ENCODE measurements at regions not wholly inside any gene's neighbourhood (a gene's known extent, or its start where the extent isn't known, plus 50 kb on each side); places are given as distances from the start of the nearest gene placed in this dataset.

DNA sequence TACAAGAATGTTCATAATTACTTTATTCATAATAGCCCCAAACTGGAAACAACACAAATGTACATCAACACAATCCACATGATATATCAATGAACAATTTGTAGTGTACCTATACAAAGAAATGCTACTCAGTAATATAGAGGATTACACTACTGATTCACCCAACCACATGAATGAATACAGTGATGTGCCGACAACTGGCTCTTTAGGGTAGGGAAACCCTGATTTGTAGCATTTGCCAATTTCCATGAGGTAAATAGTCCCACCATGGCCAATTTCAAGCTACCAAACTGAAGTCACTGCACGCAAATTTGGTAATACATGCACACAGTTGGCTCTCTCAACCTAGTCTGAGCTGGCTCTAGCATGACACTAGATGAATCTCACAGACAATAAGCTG, 190.4 kb upstream of the KRR1 start:
- DNase-seq (ENCODE audit: low spot score in 2 of 2) = no peak

DNA sequence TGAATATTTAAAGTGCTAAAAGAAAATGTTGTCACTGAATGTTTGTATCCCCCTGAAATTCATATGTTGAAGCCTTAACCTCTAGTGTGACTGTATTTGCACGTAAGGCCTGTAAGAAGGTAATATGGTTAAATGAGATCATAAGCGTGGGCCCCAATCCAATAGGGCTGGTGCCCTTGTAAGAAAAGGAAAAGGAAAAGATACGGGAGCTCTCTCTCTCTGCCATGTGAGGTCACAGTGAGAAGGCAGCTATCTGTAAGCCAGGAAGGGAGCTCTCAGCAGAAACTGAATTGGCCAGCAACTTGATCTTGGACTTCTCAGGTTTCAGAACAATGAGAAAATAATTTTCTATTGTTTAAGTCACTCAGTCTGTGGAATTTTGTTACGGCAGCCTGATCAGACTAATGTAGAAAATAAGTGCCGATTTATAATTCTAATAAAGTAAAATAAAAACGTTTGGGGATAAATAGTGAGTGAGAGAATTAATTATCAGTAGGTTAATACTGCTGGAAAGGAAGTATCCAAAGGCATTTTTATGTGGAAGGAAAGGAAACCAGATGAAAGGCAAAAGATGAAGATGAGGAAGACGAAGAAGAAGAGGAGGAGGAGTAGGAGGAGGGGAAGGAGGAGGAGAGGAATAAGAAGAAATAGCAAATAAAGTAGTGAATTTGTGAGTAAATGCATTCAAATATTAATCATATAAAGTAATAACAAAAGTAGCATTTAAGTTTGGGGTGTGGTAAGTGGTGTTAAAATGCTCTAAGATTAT, 188.5 kb upstream of the KRR1 start:
- H3K27ac ChIP-seq = no peak overlapping the region
- 65 to 71% methylated on average over 7 of the region's 7 CpGs for WGBS, 2 donors
- no peak for TF ChIP-seq EP300 (IDR thresholded peaks at IDR 0.05)
- no peak for TF ChIP-seq POLR2A (IDR thresholded peaks at IDR 0.05)
- TF ChIP-seq, protein P1, sequence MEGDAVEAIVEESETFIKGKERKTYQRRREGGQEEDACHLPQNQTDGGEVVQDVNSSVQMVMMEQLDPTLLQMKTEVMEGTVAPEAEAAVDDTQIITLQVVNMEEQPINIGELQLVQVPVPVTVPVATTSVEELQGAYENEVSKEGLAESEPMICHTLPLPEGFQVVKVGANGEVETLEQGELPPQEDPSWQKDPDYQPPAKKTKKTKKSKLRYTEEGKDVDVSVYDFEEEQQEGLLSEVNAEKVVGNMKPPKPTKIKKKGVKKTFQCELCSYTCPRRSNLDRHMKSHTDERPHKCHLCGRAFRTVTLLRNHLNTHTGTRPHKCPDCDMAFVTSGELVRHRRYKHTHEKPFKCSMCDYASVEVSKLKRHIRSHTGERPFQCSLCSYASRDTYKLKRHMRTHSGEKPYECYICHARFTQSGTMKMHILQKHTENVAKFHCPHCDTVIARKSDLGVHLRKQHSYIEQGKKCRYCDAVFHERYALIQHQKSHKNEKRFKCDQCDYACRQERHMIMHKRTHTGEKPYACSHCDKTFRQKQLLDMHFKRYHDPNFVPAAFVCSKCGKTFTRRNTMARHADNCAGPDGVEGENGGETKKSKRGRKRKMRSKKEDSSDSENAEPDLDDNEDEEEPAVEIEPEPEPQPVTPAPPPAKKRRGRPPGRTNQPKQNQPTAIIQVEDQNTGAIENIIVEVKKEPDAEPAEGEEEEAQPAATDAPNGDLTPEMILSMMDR (IDR thresholded peaks at IDR 0.05) = no peak

More for the DNA sequence above, 190.4 kb upstream of the KRR1 start:
- Histone ChIP-seq H3K9me3 (no peaks in the 10 kb centered on the region), H3K4me3 (no peak overlapping the region), H3K36me3 (no peaks in the 10 kb centered on the region), H3K27me3 (no peaks in the 10 kb centered on the region), H3K4me1 (peaks cover 0 to 15% (median 4%) of the 10 kb centered on the region in 4 donors), H3K27ac (no peak overlapping the region)
- WGBS, 2 donors = 85 to 100% methylated on average over 2 of the region's 2 CpGs
- TF ChIP-seq POLR2A (IDR thresholded peaks at IDR 0.05) = no peak
- TF ChIP-seq, protein P1 (IDR thresholded peaks at IDR 0.05) = no peak
- TF ChIP-seq EP300 (IDR thresholded peaks at IDR 0.05) = no peak

DNA sequence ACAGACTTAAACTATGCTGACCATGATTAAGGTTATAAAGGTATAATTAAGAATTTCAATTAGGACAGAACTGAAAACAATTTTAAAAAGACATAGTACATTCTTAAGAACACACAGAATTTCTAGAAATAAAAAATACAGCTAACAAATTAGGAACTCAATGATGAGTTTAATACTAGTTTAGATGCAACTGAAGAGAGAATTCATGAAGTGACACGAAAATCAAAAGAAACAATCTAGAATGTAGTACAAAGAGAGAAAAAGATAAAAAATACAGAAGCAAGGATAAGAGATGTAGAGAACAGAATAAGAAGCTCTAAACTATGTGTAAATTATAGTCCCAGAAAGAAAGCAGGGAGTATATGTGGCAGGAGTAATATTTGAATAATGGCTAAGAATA, 187.8 kb upstream of the KRR1 start:
- DNase-seq (ENCODE audit: low spot score in 2 of 2) = no peak
- Histone ChIP-seq H3K4me1 (no peaks in the 10 kb centered on the region), H3K4me3 (no peak overlapping the region), H3K9me3 (no peaks in the 10 kb centered on the region), H3K36me3 (no peaks in the 10 kb centered on the region), H3K27ac (no peak overlapping the region), H3K27me3 (no peaks in the 10 kb centered on the region)
- WGBS, 2 donors = 92 to 98% methylated on average over 1 of the region's 1 CpG
- TF ChIP-seq POLR2A (IDR thresholded peaks at IDR 0.05) (no peak), EP300 (IDR thresholded peaks at IDR 0.05) (no peak)
- TF ChIP-seq, protein P1 (IDR thresholded peaks at IDR 0.05) = no peak

More for the DNA sequence above, 188.5 kb upstream of the KRR1 start:
- no peaks in the 10 kb centered on the region for H3K9me3 ChIP-seq
- H3K4me1 ChIP-seq = no peaks in the 10 kb centered on the region
- DNase-seq (ENCODE audit: low spot score in 2 of 2) = no peak
- H3K4me3 ChIP-seq = no peak overlapping the region
- no peaks in the 10 kb centered on the region for H3K36me3 ChIP-seq
- H3K27me3 ChIP-seq = no peaks in the 10 kb centered on the region

DNA sequence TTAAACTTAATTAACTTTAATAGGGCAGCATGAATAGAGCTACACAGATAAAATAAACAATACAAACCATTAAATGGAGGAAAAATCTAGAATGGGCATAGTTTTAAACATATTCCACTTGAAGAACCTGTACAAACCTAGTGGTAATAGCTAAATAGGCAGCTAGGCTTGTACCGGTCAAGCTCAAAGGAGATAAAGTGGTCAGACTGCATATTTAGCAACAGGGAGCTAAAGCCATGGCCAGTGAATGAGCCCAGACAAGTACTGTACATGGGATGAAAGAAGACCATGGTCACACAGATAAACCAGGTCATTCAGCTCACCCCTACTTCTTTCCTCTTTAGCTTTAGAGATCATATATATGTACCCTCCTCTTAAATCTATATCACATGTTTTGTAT, 186.6 kb upstream of the KRR1 start:
- 92 to 100% methylated on average over 1 of the region's 1 CpG for WGBS, 2 donors

DNA sequence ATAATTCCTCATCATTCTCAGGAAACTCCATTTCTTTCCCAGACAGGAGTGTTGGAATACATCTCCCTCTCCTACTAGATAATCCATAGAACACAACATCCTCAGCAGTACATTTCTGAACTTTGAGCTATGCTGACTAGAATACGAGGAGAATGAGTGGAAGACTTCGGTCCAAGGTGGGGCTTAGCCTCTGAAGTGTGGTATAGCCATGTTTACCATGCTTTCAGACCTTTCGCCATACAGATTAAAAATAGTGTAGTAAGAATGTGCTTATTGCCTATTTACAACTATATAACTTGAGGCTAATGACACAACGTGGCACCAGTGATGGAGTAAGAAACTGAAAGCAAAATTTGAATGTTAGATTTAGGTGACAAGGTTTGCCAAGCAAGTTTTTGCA, 184.5 kb upstream of the KRR1 start:
- Histone ChIP-seq H3K4me1 (no peaks in the 10 kb centered on the region), H3K4me3 (no peak overlapping the region), H3K27ac (no peak overlapping the region), H3K27me3 (no peaks in the 10 kb centered on the region), H3K36me3 (no peaks in the 10 kb centered on the region), H3K9me3 (no peaks in the 10 kb centered on the region)
- 81 to 85% methylated on average over 4 of the region's 4 CpGs for WGBS, 2 donors
- TF ChIP-seq EP300 (IDR thresholded peaks at IDR 0.05) (no peak), POLR2A (IDR thresholded peaks at IDR 0.05) (no peak)
- TF ChIP-seq, protein P1 (IDR thresholded peaks at IDR 0.05) = no peak
- no peak for DNase-seq (ENCODE audit: low spot score in 2 of 2)

More for the DNA sequence above, 186.6 kb upstream of the KRR1 start:
- Histone ChIP-seq H3K9me3 (no peaks in the 10 kb centered on the region), H3K4me1 (no peaks in the 10 kb centered on the region), H3K4me3 (no peak overlapping the region), H3K27me3 (no peaks in the 10 kb centered on the region), H3K36me3 (no peaks in the 10 kb centered on the region), H3K27ac (no peak overlapping the region)
- no peak for DNase-seq (ENCODE audit: low spot score in 2 of 2)
- TF ChIP-seq POLR2A (IDR thresholded peaks at IDR 0.05) (no peak), EP300 (IDR thresholded peaks at IDR 0.05) (no peak)
- TF ChIP-seq, protein P1 (IDR thresholded peaks at IDR 0.05) = no peak
